ENCODE measurements at regions not wholly inside any gene's neighbourhood (a gene's known extent, or its start where the extent isn't known, plus 50 kb on each side); places are given as distances from the start of the nearest gene placed in this dataset.

- DNase-seq (ENCODE audit: low read depth, low spot score) (no peak), FAIRE-seq (no peak)
- Histone ChIP-seq H3K27me3 (ENCODE audit: control insufficient read depth in 2 of 2, insufficient read depth in 2 of 2, low read length in 2 of 2) (no peaks in the 10 kb centered on the region), H3K4me2 (ENCODE audit: insufficient read depth, low read length) (no peak overlapping the region), H3K9me1 (replicated peaks; ENCODE audit: control insufficient read depth, extremely low read depth, insufficient read depth, low read length) (no peaks in the 10 kb centered on the region), H3K9me3 (replicated peaks; ENCODE audit: control insufficient read depth, insufficient read depth, low read length) (peaks cover 12% of the 10 kb centered on the region), H3K4me3 (replicated peaks in 1 of 3; ENCODE audit: insufficient read depth in 1 of 3, low read depth in 1 of 3, low read length in 3 of 3) (no peak overlapping the region), H3K9ac (replicated peaks; ENCODE audit: extremely low read depth, insufficient read depth, low read length) (no peak overlapping the region), H3K79me2 (ENCODE audit: control insufficient read depth, insufficient read depth, low read length) (no peaks in the 10 kb centered on the region), H2AFZ (ENCODE audit: low read depth, low read length) (no peak overlapping the region), H3K36me3 (ENCODE audit: control insufficient read depth in 2 of 2, extremely low read depth in 1 of 2, insufficient read depth in 2 of 2, low read length in 2 of 2) (no peaks in the 10 kb centered on the region), H3K4me1 (ENCODE audit: control insufficient read depth, extremely low read depth, insufficient read depth, low read length) (no peaks in the 10 kb centered on the region), H4K20me1 (replicated peaks; ENCODE audit: control insufficient read depth, extremely low read depth, insufficient read depth, low read length) (no peaks in the 10 kb centered on the region), H3K27ac (ENCODE audit: insufficient read depth, low read depth, low read length) (no peak overlapping the region)
- ChIA-PET POLR2A (no interaction called here), CTCF (no interaction called here)
- TF ChIP-seq, protein P1, sequence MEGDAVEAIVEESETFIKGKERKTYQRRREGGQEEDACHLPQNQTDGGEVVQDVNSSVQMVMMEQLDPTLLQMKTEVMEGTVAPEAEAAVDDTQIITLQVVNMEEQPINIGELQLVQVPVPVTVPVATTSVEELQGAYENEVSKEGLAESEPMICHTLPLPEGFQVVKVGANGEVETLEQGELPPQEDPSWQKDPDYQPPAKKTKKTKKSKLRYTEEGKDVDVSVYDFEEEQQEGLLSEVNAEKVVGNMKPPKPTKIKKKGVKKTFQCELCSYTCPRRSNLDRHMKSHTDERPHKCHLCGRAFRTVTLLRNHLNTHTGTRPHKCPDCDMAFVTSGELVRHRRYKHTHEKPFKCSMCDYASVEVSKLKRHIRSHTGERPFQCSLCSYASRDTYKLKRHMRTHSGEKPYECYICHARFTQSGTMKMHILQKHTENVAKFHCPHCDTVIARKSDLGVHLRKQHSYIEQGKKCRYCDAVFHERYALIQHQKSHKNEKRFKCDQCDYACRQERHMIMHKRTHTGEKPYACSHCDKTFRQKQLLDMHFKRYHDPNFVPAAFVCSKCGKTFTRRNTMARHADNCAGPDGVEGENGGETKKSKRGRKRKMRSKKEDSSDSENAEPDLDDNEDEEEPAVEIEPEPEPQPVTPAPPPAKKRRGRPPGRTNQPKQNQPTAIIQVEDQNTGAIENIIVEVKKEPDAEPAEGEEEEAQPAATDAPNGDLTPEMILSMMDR (IDR thresholded peaks at IDR 0.05; ENCODE audit: extremely low read depth in 1 of 2, insufficient read depth in 1 of 2, low read depth in 1 of 2, low read length in 2 of 2) = no peak
- TF ChIP-seq JUN (IDR thresholded peaks at IDR 0.05; ENCODE audit: borderline replicate concordance, insufficient read depth, insufficient read length, low read depth) (no peak), GATA2 (IDR thresholded peaks at IDR 0.05; ENCODE audit: insufficient read depth, insufficient read length, low read depth, low read length) (no peak), MYC (IDR thresholded peaks at IDR 0.05; ENCODE audit: low read depth, low read length) (no peak), POLR2A (IDR thresholded peaks at IDR 0.05; ENCODE audit: low read depth, low read length) (no peak), POLR2AphosphoS5 (IDR thresholded peaks at IDR 0.05; ENCODE audit: insufficient read depth, low read depth, low read length) (no peak), FOS (IDR thresholded peaks at IDR 0.05; ENCODE audit: borderline replicate concordance, insufficient read depth, low read length) (no peak), EZH2 (IDR thresholded peaks at IDR 0.05; ENCODE audit: borderline replicate concordance, low read depth, low read length, severe bottlenecking) (no peak)
- TF ChIP-seq, protein P2, sequence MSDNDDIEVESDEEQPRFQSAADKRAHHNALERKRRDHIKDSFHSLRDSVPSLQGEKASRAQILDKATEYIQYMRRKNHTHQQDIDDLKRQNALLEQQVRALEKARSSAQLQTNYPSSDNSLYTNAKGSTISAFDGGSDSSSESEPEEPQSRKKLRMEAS (IDR thresholded peaks at IDR 0.05; ENCODE audit: insufficient read depth, insufficient read length) = no peak
- dilution Hi-C loops (cut with MboI; ENCODE audit: extremely low pct_ligation_motif_present, low sequenced_read_pairs) (no loop called here), intact Hi-C loops (cut with micrococcal nuclease) (no loop called here)
- no TSS peak for BruUV-seq (replicated peaks)
These were observed 206.4 kb downstream of the HS3ST3A1 start for GRCh38 chr17:13395346-13395745.

All from endothelial cell of umbilical vein (primary cell).